H1 (cell line): ENCODE measurements at regions not wholly inside any gene's neighbourhood (a gene's known extent, or its start where the extent isn't known, plus 50 kb on each side); places are given as distances from the start of the nearest gene placed in this dataset.
A peak's percentile ranks its signal among the peaks of the same experiment; 100 is the strongest.
"Not testable (repeated sequence)": the region's sequence is repeated elsewhere in the genome, so short reads cannot be mapped to it uniquely, and the experiment has no call there.

Experiments
- CTCF ChIA-PET: fragments of 300-600 bp; sonication (Branson Sonifier 250); formaldehyde crosslinking; loops from one replicate; lab custom pipeline; 2021; ENCODE audit not compliant: partially characterized antibody; lab: Charles Lee
- POLR2A ChIA-PET: fragments of 300-600 bp; sonication (Branson Sonifier 250); formaldehyde crosslinking; loops from one replicate; lab custom pipeline; 2021; ENCODE audit warnings: inconsistent platforms; ENCODE audit not compliant: partially characterized antibody; lab: Charles Lee
- DNase-seq, 2 experiments: peaks; one replicate each; pipeline versions ENCODE4 v3.0.0 to v3.0.0-alpha.2; 2010 to 2022; ENCODE audit warnings: low spot score in 2 of 2, low read depth in 1 of 2, mixed read lengths in 1 of 2
- FAIRE-seq: peaks from 2 replicates; lab custom pipeline; 2011; peaks lifted over from hg19 to GRCh38; lab: Jason Lieb, UNC
- H2AFZ ChIP-seq: 2 replicates; pipeline ENCODE4 v1.8.1; 2012; ENCODE audit warnings: low read length, inconsistent platforms
- H2AK5ac ChIP-seq: 2 replicates; pipeline ENCODE4 v1.6.1; 2013; ENCODE audit warnings: low read depth, low read length
- H2BK120ac ChIP-seq: replicated peaks from 2 replicates; pipeline ENCODE3; 2013; ENCODE audit warnings: low read depth, low read length, inconsistent platforms
- H2BK12ac ChIP-seq: 2 replicates; pipeline ENCODE4 v1.6.1; 2013; ENCODE audit warnings: low read depth, low read length
- H2BK15ac ChIP-seq: 2 replicates; pipeline ENCODE4 v1.6.1; 2013; ENCODE audit warnings: low read length
- H2BK20ac ChIP-seq: 2 replicates; pipeline ENCODE4 v1.6.1; 2013; ENCODE audit warnings: low read length
- H2BK5ac ChIP-seq: 2 replicates; pipeline ENCODE4 v1.6.1; 2013; ENCODE audit warnings: low read depth, low read length
- H3K14ac ChIP-seq: 2 replicates; pipeline ENCODE4 v1.6.1; 2013; ENCODE audit warnings: inconsistent platforms; ENCODE audit not compliant: insufficient read length
- H3K18ac ChIP-seq: 2 replicates; pipeline ENCODE4 v1.6.1; 2013; ENCODE audit warnings: low read length; ENCODE audit errors: extremely low read depth
- H3K23ac ChIP-seq: 2 replicates; pipeline ENCODE4 v1.6.1; 2013; ENCODE audit warnings: inconsistent platforms; ENCODE audit not compliant: insufficient read length
- H3K23me2 ChIP-seq: 2 replicates; pipeline ENCODE4 v1.6.1; 2013; ENCODE audit warnings: low read depth, low read length
- H3K27ac ChIP-seq: 2 replicates; pipeline ENCODE4 v1.6.1; 2011; ENCODE audit warnings: low read depth, low read length, inconsistent platforms
- H3K27me3 ChIP-seq, 4 experiments: replicated peaks in 1 of 4; 1 replicate in 1 of 4; 2 replicates in 3 of 4; pipeline versions ENCODE4 v1.6.1 to v1.8.1; 2011 to 2013; ENCODE audit warnings: low read length in 3 of 4, mild to moderate bottlenecking in 3 of 4, inconsistent platforms in 2 of 4, mixed read lengths in 2 of 4, moderate library complexity in 1 of 4; ENCODE audit not compliant: control insufficient read depth in 3 of 4, insufficient read depth in 3 of 4; ENCODE audit errors: extremely low read depth in 1 of 4
- H3K36me3 ChIP-seq, 4 experiments: 2 replicates each; pipeline versions ENCODE4 v1.6.1 to v1.8.1; 2011 to 2013; ENCODE audit warnings: mild to moderate bottlenecking in 4 of 4, low read length in 3 of 4, moderate library complexity in 2 of 4, control low read depth in 1 of 4, inconsistent platforms in 1 of 4; ENCODE audit not compliant: insufficient read depth in 4 of 4, control insufficient read depth in 2 of 4
- H3K4ac ChIP-seq: replicated peaks from 2 replicates; pipeline ENCODE3; 2013; ENCODE audit warnings: low read length, low read depth, mixed read lengths, inconsistent platforms; ENCODE audit not compliant: insufficient read length
- H3K4me1 ChIP-seq, 4 experiments: replicated peaks in 1 of 4; 1 replicate in 1 of 4; 2 replicates in 3 of 4; pipeline versions ENCODE4 v1.6.1 to v1.8.1; 2011 to 2013; ENCODE audit warnings: low read length in 3 of 4, inconsistent platforms in 2 of 4, mixed read lengths in 1 of 4; ENCODE audit not compliant: insufficient read depth in 4 of 4, control insufficient read depth in 3 of 4
- H3K4me2 ChIP-seq, 2 experiments: 2 replicates each; pipeline versions ENCODE4 v1.6.1 to v1.8.1; 2011 to 2013; ENCODE audit warnings: low read depth in 2 of 2, low read length in 2 of 2, control low read depth in 1 of 2, inconsistent platforms in 1 of 2, mild to moderate bottlenecking in 1 of 2; ENCODE audit not compliant: insufficient read depth in 1 of 2
- H3K4me3 ChIP-seq, 4 experiments: fragments of 200-600, 300-600 bp in 1 of 4; sonication (generic), shearing (Covaris generic), sonication (Bioruptor Twin) in 1 of 4; 2 replicates each; pipeline versions ENCODE4 v1.5.1 to v1.8.1; 2011 to 2016; ENCODE audit warnings: low read length in 4 of 4, low read depth in 3 of 4, control low read depth in 2 of 4, inconsistent platforms in 2 of 4, mild to moderate bottlenecking in 2 of 4, mixed read lengths in 1 of 4, moderate library complexity in 1 of 4; ENCODE audit not compliant: insufficient read depth in 2 of 4; ENCODE audit errors: extremely low read depth in 1 of 4
- H3K56ac ChIP-seq: replicated peaks from 2 replicates; pipeline ENCODE3; 2013; ENCODE audit warnings: low read depth, mild to moderate bottlenecking, mixed read lengths, low read length, inconsistent platforms; ENCODE audit not compliant: insufficient read length
- H3K79me1 ChIP-seq: 2 replicates; pipeline ENCODE4 v1.6.1; 2013; ENCODE audit warnings: low read depth, low read length, control low read depth
- H3K79me2 ChIP-seq, 2 experiments: 2 replicates each; pipeline versions ENCODE4 v1.6.1 to v1.8.1; 2012 to 2013; ENCODE audit warnings: low read length in 2 of 2, mild to moderate bottlenecking in 2 of 2, inconsistent platforms in 1 of 2; ENCODE audit not compliant: insufficient read depth in 2 of 2, control insufficient read depth in 1 of 2
- H3K9ac ChIP-seq, 4 experiments: replicated peaks in 1 of 4; 1 replicate in 1 of 4; 2 replicates in 3 of 4; pipeline versions ENCODE4 v1.6.1 to v1.8.1; 2011 to 2013; ENCODE audit warnings: low read depth in 3 of 4, low read length in 3 of 4, control low read depth in 2 of 4, mild to moderate bottlenecking in 2 of 4, moderate library complexity in 2 of 4, inconsistent platforms in 1 of 4; ENCODE audit errors: extremely low read depth in 1 of 4
- H3K9me3 ChIP-seq, 2 experiments: 2 replicates each; pipeline versions ENCODE4 v1.6.1 to v1.8.1; 2012 to 2013; ENCODE audit warnings: mild to moderate bottlenecking in 2 of 2, moderate library complexity in 2 of 2, control low read depth in 1 of 2, inconsistent platforms in 1 of 2, low read depth in 1 of 2, low read length in 1 of 2, mixed read lengths in 1 of 2; ENCODE audit not compliant: insufficient read depth in 2 of 2
- H4K20me1 ChIP-seq, 2 experiments: replicated peaks in 1 of 2; 2 replicates each; pipeline versions ENCODE3 to v1.8.1; 2011 to 2013; ENCODE audit warnings: inconsistent platforms in 2 of 2, low read length in 2 of 2, mild to moderate bottlenecking in 1 of 2; ENCODE audit not compliant: insufficient read depth in 2 of 2, control insufficient read depth in 1 of 2
- H4K5ac ChIP-seq: 2 replicates; pipeline ENCODE4 v1.6.1; 2013; ENCODE audit warnings: low read length, low read depth, mixed read lengths, inconsistent platforms; ENCODE audit not compliant: insufficient read length
- H4K8ac ChIP-seq: 2 replicates; pipeline ENCODE4 v1.8.0; 2013; ENCODE audit warnings: mild to moderate bottlenecking, moderate library complexity, low read length, inconsistent platforms; ENCODE audit not compliant: insufficient read depth; ENCODE audit errors: extremely low read depth
- H4K91ac ChIP-seq: replicated peaks from 2 replicates; pipeline ENCODE3; 2013; ENCODE audit warnings: low read length, mixed read lengths, inconsistent platforms; ENCODE audit not compliant: insufficient read length
- SIX5 ChIP-seq: IDR thresholded peaks from 2 replicates; pipeline ENCODE4 v1.6.1; 2011; ENCODE audit warnings: mild to moderate bottlenecking, low read depth, low read length
- WGBS, 2 experiments: shearing (Covaris generic) in 1 of 2; methylation state at CpG; one replicate each; pipeline versions ENCODE4 v1.1.6 to v1.1.7; 2013 to 2015; ENCODE audit warnings: low lambda C conversion rate in 2 of 2, mixed read lengths in 2 of 2, inconsistent platforms in 1 of 2, low coverage in 1 of 2, missing lambda C conversion rate in 1 of 2; ENCODE audit not compliant: insufficient replicate concordance in 2 of 2, insufficient coverage in 1 of 2, insufficient read length in 1 of 2; ENCODE audit errors: extremely low coverage in 1 of 2, missing lambda C conversion rate in 1 of 2; 5-methylcytosine and 5-hydroxymethylcytosine counted together

DNA sequence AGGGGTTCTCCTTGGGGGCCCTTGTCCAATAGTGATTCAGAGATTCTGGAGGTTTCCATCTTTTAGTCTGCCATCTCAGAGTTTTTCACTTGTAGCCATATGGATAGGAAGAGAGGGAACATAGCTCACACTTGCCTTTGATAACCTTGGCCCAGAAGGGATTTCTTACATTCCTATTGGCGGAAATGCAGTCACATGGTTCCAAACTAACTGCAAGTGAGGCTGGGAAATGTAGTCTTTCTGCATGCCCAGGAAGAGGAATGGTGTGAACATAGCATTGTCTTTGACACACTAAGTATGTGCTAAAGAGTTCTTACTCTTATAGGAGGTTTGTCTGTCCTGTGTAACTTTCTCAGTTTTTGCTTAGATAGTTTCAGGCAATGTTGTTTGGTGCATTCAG is 161.8 kb upstream of the OSBPL11 start:
- peak; percentile 30; the same call in 1 of the 2 replicates for TF ChIP-seq SIX5
- TF ChIP-seq, all 59 proteins: peak for 1; not testable (repeated sequence) for 58
- DNase-seq, H2BK5ac ChIP-seq, H3K4me1 ChIP-seq, H3K4me3 ChIP-seq, H2BK120ac ChIP-seq, H2BK12ac ChIP-seq, H3K23me2 ChIP-seq, H2BK20ac ChIP-seq, H3K14ac ChIP-seq, H3K56ac ChIP-seq, H4K5ac ChIP-seq, CTCF ChIA-PET, H3K36me3 ChIP-seq, H3K4me2 ChIP-seq, H3K27ac ChIP-seq, H2AFZ ChIP-seq, H4K8ac ChIP-seq, H3K27me3 ChIP-seq, H4K91ac ChIP-seq, H3K79me1 ChIP-seq, FAIRE-seq, H2BK15ac ChIP-seq, H3K4ac ChIP-seq, H3K23ac ChIP-seq, H4K20me1 ChIP-seq, H3K9me3 ChIP-seq, H3K79me2 ChIP-seq, H2AK5ac ChIP-seq, H3K18ac ChIP-seq, H3K9ac ChIP-seq, POLR2A ChIA-PET: not testable (repeated sequence)
- WGBS, 2 experiments, result 85% methylated on average over 1 of the region's 1 CpG; no CpG with 5 or more reads in 1 of the 2 experiments

DNA sequence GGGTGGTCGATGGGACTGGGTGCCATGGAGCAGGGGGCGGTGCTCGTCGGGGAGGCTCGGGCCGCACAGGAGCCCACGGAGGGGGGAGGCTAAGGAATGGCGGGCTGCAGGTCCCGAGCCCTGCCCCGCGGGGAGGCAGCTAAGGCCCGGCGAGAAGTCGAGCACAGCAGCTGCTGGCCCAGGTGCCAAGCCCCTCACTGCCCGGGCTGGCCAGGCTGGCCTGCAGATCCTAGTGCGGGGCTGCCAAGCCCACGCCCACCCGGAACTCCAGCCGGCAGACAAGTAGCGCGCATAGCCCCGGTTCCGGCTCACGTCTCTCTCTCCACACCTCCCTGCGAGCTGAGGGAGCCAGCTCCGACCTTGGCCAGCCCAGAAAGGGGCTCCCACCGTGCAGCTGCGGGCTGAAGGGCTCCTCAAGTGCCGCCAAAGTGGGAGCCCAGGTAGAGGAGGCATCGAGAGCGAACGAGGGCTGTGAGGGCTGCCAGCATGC is 163.4 kb upstream of the OSBPL11 start:
- H3K14ac ChIP-seq, H3K36me3 ChIP-seq, H2AFZ ChIP-seq, H3K56ac ChIP-seq, H3K4me1 ChIP-seq, H2BK120ac ChIP-seq, H3K79me1 ChIP-seq, H3K27ac ChIP-seq, H3K9me3 ChIP-seq, H4K8ac ChIP-seq, H2BK5ac ChIP-seq, H3K4ac ChIP-seq, H4K20me1 ChIP-seq, H4K91ac ChIP-seq, H2AK5ac ChIP-seq, H3K4me2 ChIP-seq, H3K18ac ChIP-seq, H3K79me2 ChIP-seq, H3K27me3 ChIP-seq, H2BK12ac ChIP-seq, DNase-seq, FAIRE-seq, CTCF ChIA-PET, H3K23ac ChIP-seq, H2BK20ac ChIP-seq, H4K5ac ChIP-seq, H3K23me2 ChIP-seq, H3K9ac ChIP-seq, H3K4me3 ChIP-seq, H2BK15ac ChIP-seq: not testable (repeated sequence)
- WGBS, 2 experiments, result 93% methylated on average over 27 of the region's 32 CpGs; no CpG with 5 or more reads in 1 of the 2 experiments
- POLR2A ChIA-PET, result interaction anchor here (0.7 kb wide), 1 partner anchor 161 kb away, joined by 4 read pairs; no protein-coding TSS in a partner anchor
